Left ventricle myocardium inferior (tissue), 1 donor: ENCODE measurements at regions not wholly inside any gene's neighbourhood (a gene's known extent, or its start where the extent isn't known, plus 50 kb on each side); places are given as distances from the start of the nearest gene placed in this dataset.
A peak's percentile ranks its signal among the peaks of the same experiment; 100 is the strongest.
"Not testable (repeated sequence)": the region's sequence is repeated elsewhere in the genome, so short reads cannot be mapped to it uniquely, and the experiment has no call there.

Experiments
- DNase-seq: peaks from one replicate; pipeline ENCODE4 v3.0.0-alpha.2; 2020
- H3K27ac ChIP-seq: fragments of 200-600 bp; replicated peaks from 2 replicates; pipeline ENCODE4 v1.8.0; 2021
- H3K27me3 ChIP-seq: fragments of 200-600 bp; 2 replicates; pipeline ENCODE4 v1.8.0; 2021; ENCODE audit warnings: low read depth
- H3K36me3 ChIP-seq: fragments of 200-600 bp; 2 replicates; pipeline ENCODE4 v1.8.0; 2021
- H3K4me1 ChIP-seq: fragments of 200-600 bp; 2 replicates; pipeline ENCODE4 v1.8.0; 2021
- H3K4me3 ChIP-seq: fragments of 200-600 bp; 2 replicates; pipeline ENCODE4 v1.8.0; 2021; ENCODE audit warnings: mild to moderate bottlenecking, moderate library complexity
- H3K9me3 ChIP-seq: fragments of 200-600 bp; replicated peaks from 2 replicates; pipeline ENCODE4 v1.8.0; 2021
- intact Hi-C: fragments of 100-400 bp; cut with micrococcal nuclease; formaldehyde crosslinking; loops from one replicate; pipeline ENCODE4 v1.11.0; 2022
- TF ChIP-seq, protein P1 (sequence below): fragments of 200-600 bp; IDR thresholded peaks from 2 replicates; pipeline ENCODE4 v1.8.0; 2021; ENCODE audit warnings: antibody characterized with exemption, mild to moderate bottlenecking, borderline replicate concordance
- donor health status: DM: no; HTN: yes; CAD: no; lungs with severe emphysema.

DNA sequence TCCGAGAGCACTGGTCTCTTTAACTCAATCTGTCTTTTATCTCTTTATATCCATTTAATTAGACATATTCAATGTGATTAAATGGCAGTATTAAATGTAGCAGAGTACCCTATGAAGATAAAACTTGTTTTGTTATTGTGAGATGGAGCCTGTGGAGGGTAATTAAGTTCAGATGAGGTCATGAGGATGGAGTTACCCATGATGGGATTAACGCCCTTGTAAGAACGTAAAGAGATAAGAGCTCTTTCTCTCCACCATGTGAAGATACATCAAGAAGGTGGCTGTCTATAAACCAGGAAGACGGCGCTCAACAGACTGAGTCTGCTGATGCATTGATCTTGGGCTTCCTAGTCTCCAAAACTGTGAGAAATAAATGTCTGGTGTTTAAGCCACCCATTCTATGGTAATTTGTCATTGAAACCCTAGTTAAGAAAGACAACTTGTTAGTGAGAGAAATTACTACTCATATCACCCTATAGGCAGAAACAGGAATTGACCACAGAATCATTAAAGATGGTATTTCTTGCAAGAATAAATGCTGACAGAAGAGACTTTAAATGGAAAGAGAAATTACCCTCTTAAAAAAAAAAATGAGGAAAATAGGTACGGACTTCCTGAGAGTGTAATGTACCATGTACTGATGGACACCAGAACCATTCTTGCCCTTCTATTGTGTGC, 738.7 kb upstream of the CHAC2 start:
- Histone ChIP-seq H3K27ac (no peak overlapping the region), H3K4me1 (no peaks in the 10 kb centered on the region), H3K27me3 (no peaks in the 10 kb centered on the region), H3K36me3 (no peaks in the 10 kb centered on the region), H3K9me3 (no peaks in the 10 kb centered on the region), H3K4me3 (no peak overlapping the region)
- TF ChIP-seq, protein P1, sequence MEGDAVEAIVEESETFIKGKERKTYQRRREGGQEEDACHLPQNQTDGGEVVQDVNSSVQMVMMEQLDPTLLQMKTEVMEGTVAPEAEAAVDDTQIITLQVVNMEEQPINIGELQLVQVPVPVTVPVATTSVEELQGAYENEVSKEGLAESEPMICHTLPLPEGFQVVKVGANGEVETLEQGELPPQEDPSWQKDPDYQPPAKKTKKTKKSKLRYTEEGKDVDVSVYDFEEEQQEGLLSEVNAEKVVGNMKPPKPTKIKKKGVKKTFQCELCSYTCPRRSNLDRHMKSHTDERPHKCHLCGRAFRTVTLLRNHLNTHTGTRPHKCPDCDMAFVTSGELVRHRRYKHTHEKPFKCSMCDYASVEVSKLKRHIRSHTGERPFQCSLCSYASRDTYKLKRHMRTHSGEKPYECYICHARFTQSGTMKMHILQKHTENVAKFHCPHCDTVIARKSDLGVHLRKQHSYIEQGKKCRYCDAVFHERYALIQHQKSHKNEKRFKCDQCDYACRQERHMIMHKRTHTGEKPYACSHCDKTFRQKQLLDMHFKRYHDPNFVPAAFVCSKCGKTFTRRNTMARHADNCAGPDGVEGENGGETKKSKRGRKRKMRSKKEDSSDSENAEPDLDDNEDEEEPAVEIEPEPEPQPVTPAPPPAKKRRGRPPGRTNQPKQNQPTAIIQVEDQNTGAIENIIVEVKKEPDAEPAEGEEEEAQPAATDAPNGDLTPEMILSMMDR, result no peak
- intact Hi-C loops, result no loop called here
- no peak for DNase-seq

DNA sequence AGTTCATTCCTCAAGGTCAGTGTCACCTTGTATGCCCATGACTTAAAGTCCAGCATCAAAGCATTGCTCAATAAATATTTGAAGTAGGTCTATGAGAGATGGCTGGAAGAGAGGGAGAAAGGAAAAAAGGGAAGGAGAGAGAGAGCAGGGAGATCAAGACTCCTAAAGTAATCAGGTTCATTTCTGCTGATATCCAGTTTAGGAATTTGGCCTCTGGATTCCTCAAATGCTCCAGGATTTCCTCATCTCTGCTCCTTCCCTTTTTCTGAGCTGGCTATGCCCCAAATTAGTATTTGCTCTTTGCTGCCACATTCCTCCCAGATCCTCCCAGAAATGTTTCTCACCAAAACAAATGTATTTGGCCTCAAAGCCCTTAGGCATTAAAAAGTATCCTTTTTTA, 739.4 kb upstream of the CHAC2 start:
- Histone ChIP-seq H3K27me3 (no peaks in the 10 kb centered on the region), H3K4me3 (no peak overlapping the region), H3K4me1 (no peaks in the 10 kb centered on the region), H3K9me3 (no peaks in the 10 kb centered on the region), H3K27ac (no peak overlapping the region), H3K36me3 (no peaks in the 10 kb centered on the region)
- no peak for DNase-seq
- intact Hi-C loops, result no loop called here
- TF ChIP-seq, protein P1, result no peak

DNA sequence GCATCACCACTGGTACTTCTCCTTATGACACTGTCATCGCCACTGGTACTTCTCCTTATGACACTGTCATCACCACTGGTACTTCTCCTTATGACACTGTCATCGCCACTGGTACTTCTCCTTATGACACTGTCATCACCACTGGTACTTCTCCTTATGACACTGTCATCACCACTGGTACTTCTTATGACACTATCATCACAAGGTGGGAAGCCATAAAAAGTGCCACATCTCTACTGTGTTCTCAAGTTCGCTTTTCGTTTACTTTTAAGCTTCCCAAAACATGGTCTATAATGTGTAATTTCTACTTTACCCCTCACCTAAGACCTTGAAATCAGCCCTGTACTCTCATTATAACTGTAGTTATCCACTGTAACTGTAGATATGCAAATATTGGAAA, 745.4 kb upstream of the CHAC2 start:
- H3K27me3 ChIP-seq, DNase-seq, H3K9me3 ChIP-seq, H3K27ac ChIP-seq, H3K4me3 ChIP-seq, intact Hi-C loops, H3K36me3 ChIP-seq: not testable (repeated sequence)
- peaks cover 10% of the 10 kb centered on the region for H3K4me1 ChIP-seq

DNA sequence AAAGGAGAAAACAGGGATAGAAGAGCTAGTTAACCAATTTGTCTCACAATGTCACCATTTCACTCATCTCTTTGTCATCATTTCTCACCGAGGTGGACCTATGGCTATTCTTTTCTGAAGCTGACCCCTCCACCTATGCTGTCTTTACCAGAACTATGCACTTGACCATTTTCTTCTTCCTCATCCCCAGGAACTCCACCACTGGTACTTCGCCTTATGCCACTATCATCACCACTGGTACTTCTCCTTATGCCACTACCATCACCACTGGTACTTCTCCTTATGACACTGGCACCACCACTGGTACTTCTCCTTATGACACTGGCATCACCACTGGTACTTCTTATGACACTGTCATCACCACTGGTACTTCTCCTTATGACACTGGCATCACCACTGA, 745.8 kb upstream of the CHAC2 start:
- TF ChIP-seq, protein P1, result no peak
- intact Hi-C loops, result no loop called here
- Histone ChIP-seq H3K27ac (no peak overlapping the region), H3K4me3 (no peak overlapping the region), H3K9me3 (no peaks in the 10 kb centered on the region), H3K36me3 (no peaks in the 10 kb centered on the region), H3K27me3 (no peaks in the 10 kb centered on the region), H3K4me1 (peaks cover 10% of the 10 kb centered on the region)
- no peak for DNase-seq

DNA sequence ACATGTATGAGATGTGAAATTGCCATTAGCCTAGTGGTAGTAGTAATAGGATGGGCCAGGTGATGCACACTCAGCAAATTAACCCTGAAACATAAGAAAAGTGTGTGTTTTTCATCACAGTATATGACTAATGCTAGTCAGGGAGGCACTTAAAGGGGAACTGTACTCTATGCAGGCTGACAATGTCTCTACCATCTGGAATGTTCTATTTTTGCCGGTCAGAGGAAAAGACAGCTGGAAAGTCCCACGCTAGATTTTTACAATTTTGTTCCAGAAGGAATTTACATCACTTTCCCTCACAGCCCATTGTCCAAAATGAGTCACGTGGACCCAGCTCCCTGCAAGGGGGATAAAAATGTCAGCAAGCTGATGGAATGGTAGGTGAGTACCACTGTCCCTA, 746.3 kb upstream of the CHAC2 start:
- H3K36me3 ChIP-seq, result no peaks in the 10 kb centered on the region
- no peaks in the 10 kb centered on the region for H3K27me3 ChIP-seq
- intact Hi-C loops, result no loop called here
- TF ChIP-seq, protein P1, result no peak
- H3K4me1 ChIP-seq, result peaks cover 10% of the 10 kb centered on the region
- H3K4me3 ChIP-seq, result no peak overlapping the region
- no peaks in the 10 kb centered on the region for H3K9me3 ChIP-seq
- DNase-seq, result no peak
- no peak overlapping the region for H3K27ac ChIP-seq

DNA sequence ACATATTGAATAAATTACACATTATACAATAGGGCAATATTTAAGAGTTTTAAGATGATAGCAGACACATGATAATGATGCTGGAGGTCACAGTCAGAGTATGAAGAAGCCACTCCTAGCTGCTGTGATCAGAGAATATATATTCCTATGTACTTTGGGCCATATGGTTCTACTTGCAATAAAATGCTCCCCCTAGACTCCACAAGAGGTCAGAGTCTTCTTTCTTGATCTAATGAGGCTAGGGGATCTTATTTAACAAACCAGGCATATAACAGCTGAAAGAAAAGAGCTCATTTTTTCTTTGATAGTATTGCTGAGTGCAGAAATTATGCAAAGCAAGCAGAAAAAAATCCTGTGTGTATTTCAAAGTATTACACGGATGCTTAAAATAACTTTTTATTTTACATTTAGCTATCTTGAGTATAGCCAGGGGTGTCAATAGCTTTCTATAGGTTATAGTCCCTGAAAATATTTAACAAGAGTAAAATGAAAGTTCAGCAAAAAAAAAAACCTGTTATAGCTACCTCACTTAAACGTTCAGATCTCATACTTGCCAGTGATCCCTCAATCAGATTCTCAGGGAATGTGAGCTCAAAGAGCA, 748.7 kb upstream of the CHAC2 start:
- no peaks in the 10 kb centered on the region for H3K27me3 ChIP-seq
- no peak overlapping the region for H3K27ac ChIP-seq
- no peaks in the 10 kb centered on the region for H3K9me3 ChIP-seq
- intact Hi-C loops, result no loop called here
- peaks cover 10% of the 10 kb centered on the region for H3K4me1 ChIP-seq
- H3K4me3 ChIP-seq, result no peak overlapping the region
- H3K36me3 ChIP-seq, result no peaks in the 10 kb centered on the region
- DNase-seq, result no peak
- TF ChIP-seq, protein P1, result peak; percentile 3
